Stimulated activated CD4-positive, alpha-beta T cell treated with anti-CD3 and anti-CD28 coated beads, Interleukin-2, amount 100 ng/mL, for 24 hours (primary cell): ENCODE measurements at regions not wholly inside any gene's neighbourhood (a gene's known extent, or its start where the extent isn't known, plus 50 kb on each side); places are given as distances from the start of the nearest gene placed in this dataset.
"Not testable (repeated sequence)": the region's sequence is repeated elsewhere in the genome, so short reads cannot be mapped to it uniquely, and the experiment has no call there.

ENCODE experiments used
- DNase-seq, 2 donors: peaks; one replicate each; pipeline ENCODE4 v3.0.0-alpha.2; 2020

- DNase-seq = no peak
These were observed 371.8 kb upstream of the CHORDC1 start for GRCh38 chr11:90594658-90595057.

- DNase-seq = no peak
These were observed 370.2 kb upstream of the CHORDC1 start for GRCh38 chr11:90593099-90593498.

- no peak for DNase-seq
These were observed 367.4 kb upstream of the CHORDC1 start for GRCh38 chr11:90590286-90590685.

GRCh38 chr11:90589735-90590134 lies 366.9 kb upstream of the CHORDC1 start:
- no peak for DNase-seq

GRCh38 chr11:90587896-90588295 lies 365.0 kb upstream of the CHORDC1 start:
- DNase-seq = no peak

- no peak for DNase-seq
These were observed 362.6 kb upstream of the CHORDC1 start for GRCh38 chr11:90585491-90585890.

GRCh38 chr11:90582999-90583398 lies 360.1 kb upstream of the CHORDC1 start:
- not testable (repeated sequence) for DNase-seq

- no peak for DNase-seq
These were observed 341.7 kb upstream of the CHORDC1 start for GRCh38 chr11:90564531-90564930.

GRCh38 chr11:90558328-90558865 lies 335.5 kb upstream of the CHORDC1 start:
- no peak for DNase-seq

- DNase-seq = no peak
These were observed 333.8 kb upstream of the CHORDC1 start for GRCh38 chr11:90556606-90557005.

- no peak for DNase-seq
These were observed 333.2 kb upstream of the CHORDC1 start for GRCh38 chr11:90556026-90556425.

GRCh38 chr11:90555477-90555876 lies 332.6 kb upstream of the CHORDC1 start:
- no peak for DNase-seq

- no peak for DNase-seq
These were observed 319.2 kb upstream of the CHORDC1 start for GRCh38 chr11:90542092-90542491.

GRCh38 chr11:90536301-90536700 lies 313.5 kb upstream of the CHORDC1 start:
- no peak for DNase-seq

GRCh38 chr11:90532125-90532524 lies 309.3 kb upstream of the CHORDC1 start:
- no peak for DNase-seq

GRCh38 chr11:90531001-90531400 lies 308.2 kb upstream of the CHORDC1 start:
- no peak for DNase-seq

- no peak for DNase-seq
These were observed 303.1 kb upstream of the CHORDC1 start for GRCh38 chr11:90525962-90526361.

GRCh38 chr11:90512846-90513245 lies 290.0 kb upstream of the CHORDC1 start:
- no peak for DNase-seq

GRCh38 chr11:90510839-90511238 lies 288.0 kb upstream of the CHORDC1 start:
- no peak for DNase-seq

- DNase-seq = no peak
These were observed 278.2 kb upstream of the CHORDC1 start for GRCh38 chr11:90500922-90501568.

- no peak for DNase-seq
These were observed 273.9 kb upstream of the CHORDC1 start for GRCh38 chr11:90496722-90497121.

GRCh38 chr11:90493379-90493778 lies 270.5 kb upstream of the CHORDC1 start:
- no peak for DNase-seq

- DNase-seq = no peak
These were observed 268.6 kb upstream of the CHORDC1 start for GRCh38 chr11:90491466-90491865.

GRCh38 chr11:90476442-90477007 lies 253.7 kb upstream of the CHORDC1 start:
- DNase-seq = peak; percentile 17 to 32

GRCh38 chr11:90468923-90469322 lies 246.1 kb upstream of the CHORDC1 start:
- no peak for DNase-seq
